ENCODE measurements at regions not wholly inside any gene's neighbourhood (a gene's known extent, or its start where the extent isn't known, plus 50 kb on each side); places are given as distances from the start of the nearest gene placed in this dataset.

GRCh38 chr18:27614951-27615844 is 430.1 kb upstream of the CHST9 start:
- Histone ChIP-seq H3K4me3 (ENCODE audit: low read depth, low read length) (no peak overlapping the region), H2AFZ (no peak overlapping the region), H3K27ac (no peak overlapping the region), H3K9me3 (ENCODE audit: control insufficient read depth, low read length) (no peaks in the 10 kb centered on the region), H3K79me2 (no peaks in the 10 kb centered on the region), H3K4me1 (no peaks in the 10 kb centered on the region), H3K36me3 (ENCODE audit: control insufficient read depth, insufficient read depth, low read length) (no peaks in the 10 kb centered on the region), H3K4me2 (ENCODE audit: low read length) (no peak overlapping the region), H3K27me3 (ENCODE audit: control insufficient read depth, insufficient read depth, low read length) (no peaks in the 10 kb centered on the region), H3K9ac (no peak overlapping the region)
- TF ChIP-seq CTCF (IDR thresholded peaks at IDR 0.05), result no peak

GRCh38 chr18:27609221-27609620 is 424.1 kb upstream of the CHST9 start:
- H3K4me3 ChIP-seq (ENCODE audit: low read depth, low read length), result no peak overlapping the region
- H2AFZ ChIP-seq, result no peak overlapping the region
- no peaks in the 10 kb centered on the region for H3K27me3 ChIP-seq (ENCODE audit: control insufficient read depth, insufficient read depth, low read length)
- H3K27ac ChIP-seq, result no peak overlapping the region
- H3K9me3 ChIP-seq (ENCODE audit: control insufficient read depth, low read length), result no peaks in the 10 kb centered on the region
- H3K4me1 ChIP-seq, result no peaks in the 10 kb centered on the region
- H3K9ac ChIP-seq, result no peak overlapping the region
- no peaks in the 10 kb centered on the region for H3K79me2 ChIP-seq
- no peaks in the 10 kb centered on the region for H3K36me3 ChIP-seq (ENCODE audit: control insufficient read depth, insufficient read depth, low read length)
- no peak for TF ChIP-seq CTCF (IDR thresholded peaks at IDR 0.05)
- H3K4me2 ChIP-seq (ENCODE audit: low read length), result no peak overlapping the region

GRCh38 chr18:27608742-27609141 is 423.6 kb upstream of the CHST9 start:
- Histone ChIP-seq H2AFZ (no peak overlapping the region), H3K9me3 (ENCODE audit: control insufficient read depth, low read length) (no peaks in the 10 kb centered on the region), H3K4me2 (ENCODE audit: low read length) (no peak overlapping the region), H3K36me3 (ENCODE audit: control insufficient read depth, insufficient read depth, low read length) (no peaks in the 10 kb centered on the region), H3K27ac (no peak overlapping the region), H3K4me1 (no peaks in the 10 kb centered on the region), H3K9ac (no peak overlapping the region), H3K27me3 (ENCODE audit: control insufficient read depth, insufficient read depth, low read length) (no peaks in the 10 kb centered on the region), H3K79me2 (no peaks in the 10 kb centered on the region), H3K4me3 (ENCODE audit: low read depth, low read length) (no peak overlapping the region)
- no peak for TF ChIP-seq CTCF (IDR thresholded peaks at IDR 0.05)

- no peak overlapping the region for H2AFZ ChIP-seq
- TF ChIP-seq CTCF (IDR thresholded peaks at IDR 0.05), result no peak
- no peaks in the 10 kb centered on the region for H3K36me3 ChIP-seq (ENCODE audit: control insufficient read depth, insufficient read depth, low read length)
Measured at GRCh38 chr18:27608174-27608573, 423.1 kb upstream of the CHST9 start.

GRCh38 chr18:27606741-27607140 is 421.6 kb upstream of the CHST9 start:
- H3K27ac ChIP-seq, result no peak overlapping the region
- H3K36me3 ChIP-seq (ENCODE audit: control insufficient read depth, insufficient read depth, low read length), result no peaks in the 10 kb centered on the region
- no peaks in the 10 kb centered on the region for H3K79me2 ChIP-seq
- no peak overlapping the region for H2AFZ ChIP-seq
- H3K4me2 ChIP-seq (ENCODE audit: low read length), result no peak overlapping the region
- no peak overlapping the region for H3K4me3 ChIP-seq (ENCODE audit: low read depth, low read length)
- H3K27me3 ChIP-seq (ENCODE audit: control insufficient read depth, insufficient read depth, low read length), result no peaks in the 10 kb centered on the region
- H3K4me1 ChIP-seq, result no peaks in the 10 kb centered on the region
- no peak for TF ChIP-seq CTCF (IDR thresholded peaks at IDR 0.05)
- no peaks in the 10 kb centered on the region for H3K9me3 ChIP-seq (ENCODE audit: control insufficient read depth, low read length)
- H3K9ac ChIP-seq, result no peak overlapping the region

More at GRCh38 chr18:27608174-27608573, 423.1 kb upstream of the CHST9 start:
- no peaks in the 10 kb centered on the region for H3K79me2 ChIP-seq
- H3K4me3 ChIP-seq (ENCODE audit: low read depth, low read length), result no peak overlapping the region
- H3K9me3 ChIP-seq (ENCODE audit: control insufficient read depth, low read length), result no peaks in the 10 kb centered on the region
- no peak overlapping the region for H3K9ac ChIP-seq
- no peaks in the 10 kb centered on the region for H3K4me1 ChIP-seq
- H3K4me2 ChIP-seq (ENCODE audit: low read length), result no peak overlapping the region
- no peaks in the 10 kb centered on the region for H3K27me3 ChIP-seq (ENCODE audit: control insufficient read depth, insufficient read depth, low read length)
- H3K27ac ChIP-seq, result no peak overlapping the region

Data from parathyroid adenoma (tissue), 2 donors.